ENCODE measurements at regions not wholly inside any gene's neighbourhood (a gene's known extent, or its start where the extent isn't known, plus 50 kb on each side); places are given as distances from the start of the nearest gene placed in this dataset.

DNA sequence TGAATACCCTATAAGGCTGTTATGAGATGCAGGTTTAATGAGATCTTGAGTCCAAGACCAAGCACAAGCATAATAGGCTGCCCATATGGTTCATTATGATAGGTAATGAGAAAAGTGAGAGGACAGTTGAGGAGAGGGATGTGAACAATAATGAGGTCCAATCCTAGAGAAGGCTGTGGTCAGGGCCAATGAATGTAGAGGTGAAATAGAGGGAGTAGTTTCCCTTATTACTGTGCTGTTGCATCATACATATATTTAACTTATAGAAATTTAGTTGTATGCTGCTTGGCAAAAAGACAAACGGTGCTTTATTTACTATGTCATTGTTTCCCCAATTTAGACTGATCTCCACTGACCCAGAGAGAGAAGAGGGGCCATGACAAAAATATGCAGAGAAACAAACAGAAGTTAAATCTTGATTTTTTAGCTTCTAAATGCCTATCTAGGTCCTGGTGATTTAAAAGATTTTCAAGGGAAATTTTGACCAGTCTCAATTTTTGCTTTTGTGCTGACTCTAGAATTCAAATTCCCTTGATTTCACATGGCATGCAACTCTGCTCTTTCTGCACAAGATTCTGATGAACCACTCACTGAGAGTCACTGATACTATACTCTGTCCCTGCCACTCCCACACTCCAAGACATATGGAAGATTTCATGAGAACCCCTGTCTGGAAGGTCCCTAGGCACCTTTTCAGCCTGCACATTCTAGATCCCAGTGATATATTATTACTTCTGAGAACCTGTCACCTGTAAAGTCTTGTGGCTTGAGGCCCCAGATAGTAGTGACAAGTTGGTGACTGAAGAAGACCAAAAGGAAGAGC, 159.7 kb downstream of the VSIG4 start (continued):
- TF ChIP-seq TEAD4 (IDR thresholded peaks at IDR 0.05; ENCODE audit: low read depth, low read length) = no peak
- no peak for TF ChIP-seq KDM5A (IDR thresholded peaks at IDR 0.05; ENCODE audit: low read length)

Measured in H1 (cell line).